ENCODE measurements at regions not wholly inside any gene's neighbourhood (a gene's known extent, or its start where the extent isn't known, plus 50 kb on each side); places are given as distances from the start of the nearest gene placed in this dataset.

GRCh38 chr14:86712176-86712575 is 1182.2 kb downstream of the FLRT2 start:
- TF ChIP-seq TCF7L2 (IDR thresholded peaks at IDR 0.05; ENCODE audit: low read depth, low read length) (no peak), POLR2AphosphoS5 (IDR thresholded peaks at IDR 0.05; ENCODE audit: low read depth, low read length) (no peak)
- CTCF ChIA-PET: no interaction called here
- no TSS peak for BruUV-seq (replicated peaks)
- no peaks in the 10 kb centered on the region for H3K9me3 ChIP-seq (ENCODE audit: control insufficient read depth, insufficient read depth, low read depth, low read length)
- intact Hi-C loops (cut with micrococcal nuclease; ENCODE audit: unreplicated experiment) (no loop called here), in situ Hi-C loops (cut with HindIII; ENCODE audit: low pct_unique_long_range_greater_than_20kb, low sequenced_read_pairs) (no loop called here)
- H3K27ac ChIP-seq (ENCODE audit: low read length): no peak overlapping the region
- H3K27me3 ChIP-seq (ENCODE audit: control insufficient read depth, insufficient read depth, low read length): no peaks in the 10 kb centered on the region
- DNase-seq (ENCODE audit: low read depth, low spot score): no peak
- ATAC-seq: no peak
- H3K4me1 ChIP-seq (ENCODE audit: control insufficient read depth, insufficient read depth, low read length): no peaks in the 10 kb centered on the region
- POLR2A ChIA-PET: no interaction called here
- no peak overlapping the region for H3K4me3 ChIP-seq (ENCODE audit: low read depth in 2 of 2, low read length in 2 of 2)
- H3K36me3 ChIP-seq (ENCODE audit: control insufficient read depth, insufficient read depth, low read length): no peaks in the 10 kb centered on the region

DNA sequence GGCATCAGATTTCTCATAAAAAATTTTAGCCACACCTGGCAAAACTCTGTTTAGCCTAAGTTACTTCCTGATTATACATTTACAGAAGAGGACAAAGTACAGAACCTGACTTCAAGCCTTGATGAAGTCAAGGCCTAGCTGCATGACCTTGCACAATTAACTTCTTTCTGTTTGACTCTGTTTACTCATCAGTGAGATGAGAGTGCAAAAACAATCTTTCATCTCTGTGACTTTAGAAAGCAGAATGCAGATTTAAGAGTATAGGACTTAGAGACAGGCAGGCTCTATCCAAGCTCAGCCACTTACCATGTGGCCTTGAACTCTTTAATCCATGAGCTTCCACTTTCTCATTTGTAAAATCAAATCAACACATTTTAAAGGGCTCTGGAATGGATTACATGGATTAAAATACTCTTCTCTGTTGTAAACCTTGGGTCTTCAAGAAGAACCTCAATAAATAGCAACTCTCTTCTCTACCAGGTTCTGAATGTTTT is 1178.9 kb downstream of the FLRT2 start:
- DNase-seq (ENCODE audit: low read depth, low spot score): no peak
- intact Hi-C loops (cut with micrococcal nuclease; ENCODE audit: unreplicated experiment) (no loop called here), in situ Hi-C loops (cut with HindIII; ENCODE audit: low pct_unique_long_range_greater_than_20kb, low sequenced_read_pairs) (no loop called here)
- no peak overlapping the region for H3K4me3 ChIP-seq (ENCODE audit: low read depth in 2 of 2, low read length in 2 of 2)
- H3K9me3 ChIP-seq (ENCODE audit: control insufficient read depth, insufficient read depth, low read depth, low read length): no peaks in the 10 kb centered on the region
- H3K27ac ChIP-seq (ENCODE audit: low read length): no peak overlapping the region
- CTCF ChIA-PET: no interaction called here
- no peaks in the 10 kb centered on the region for H3K4me1 ChIP-seq (ENCODE audit: control insufficient read depth, insufficient read depth, low read length)
- no TSS peak for BruUV-seq (replicated peaks)
- TF ChIP-seq SIN3A (IDR thresholded peaks at IDR 0.05; ENCODE audit: borderline replicate concordance, insufficient read depth, low read depth, low read length): no peak
- no peak for TF ChIP-seq POLR2AphosphoS5 (IDR thresholded peaks at IDR 0.05; ENCODE audit: low read depth, low read length)
- TF ChIP-seq REST (IDR thresholded peaks at IDR 0.05; ENCODE audit: insufficient read depth in 1 of 2, low read depth in 2 of 2, low read length in 1 of 2): no peak
- no peak for TF ChIP-seq TCF7L2 (IDR thresholded peaks at IDR 0.05; ENCODE audit: low read depth, low read length)
- TF ChIP-seq, protein P1, sequence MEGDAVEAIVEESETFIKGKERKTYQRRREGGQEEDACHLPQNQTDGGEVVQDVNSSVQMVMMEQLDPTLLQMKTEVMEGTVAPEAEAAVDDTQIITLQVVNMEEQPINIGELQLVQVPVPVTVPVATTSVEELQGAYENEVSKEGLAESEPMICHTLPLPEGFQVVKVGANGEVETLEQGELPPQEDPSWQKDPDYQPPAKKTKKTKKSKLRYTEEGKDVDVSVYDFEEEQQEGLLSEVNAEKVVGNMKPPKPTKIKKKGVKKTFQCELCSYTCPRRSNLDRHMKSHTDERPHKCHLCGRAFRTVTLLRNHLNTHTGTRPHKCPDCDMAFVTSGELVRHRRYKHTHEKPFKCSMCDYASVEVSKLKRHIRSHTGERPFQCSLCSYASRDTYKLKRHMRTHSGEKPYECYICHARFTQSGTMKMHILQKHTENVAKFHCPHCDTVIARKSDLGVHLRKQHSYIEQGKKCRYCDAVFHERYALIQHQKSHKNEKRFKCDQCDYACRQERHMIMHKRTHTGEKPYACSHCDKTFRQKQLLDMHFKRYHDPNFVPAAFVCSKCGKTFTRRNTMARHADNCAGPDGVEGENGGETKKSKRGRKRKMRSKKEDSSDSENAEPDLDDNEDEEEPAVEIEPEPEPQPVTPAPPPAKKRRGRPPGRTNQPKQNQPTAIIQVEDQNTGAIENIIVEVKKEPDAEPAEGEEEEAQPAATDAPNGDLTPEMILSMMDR (IDR thresholded peaks at IDR 0.05): no peak
- no peaks in the 10 kb centered on the region for H3K27me3 ChIP-seq (ENCODE audit: control insufficient read depth, insufficient read depth, low read length)
- ATAC-seq: no peak
- POLR2A ChIA-PET: no interaction called here
- H3K36me3 ChIP-seq (ENCODE audit: control insufficient read depth, insufficient read depth, low read length): no peaks in the 10 kb centered on the region

GRCh38 chr14:86707071-86707470 is 1177.1 kb downstream of the FLRT2 start:
- Histone ChIP-seq H3K36me3 (ENCODE audit: control insufficient read depth, insufficient read depth, low read length) (no peaks in the 10 kb centered on the region; the same call in 1 of the 2 replicates), H3K9me3 (ENCODE audit: control insufficient read depth, insufficient read depth, low read depth, low read length) (no peaks in the 10 kb centered on the region), H3K4me1 (ENCODE audit: control insufficient read depth, insufficient read depth, low read length) (no peaks in the 10 kb centered on the region), H3K4me3 (ENCODE audit: low read depth in 2 of 2, low read length in 2 of 2) (no peak overlapping the region), H3K27ac (ENCODE audit: low read length) (no peak overlapping the region), H3K27me3 (ENCODE audit: control insufficient read depth, insufficient read depth, low read length) (no peaks in the 10 kb centered on the region)
- intact Hi-C loops (cut with micrococcal nuclease; ENCODE audit: unreplicated experiment): no loop called here
- in situ Hi-C loops (cut with HindIII; ENCODE audit: low pct_unique_long_range_greater_than_20kb, low sequenced_read_pairs): no loop called here
- BruUV-seq (replicated peaks): no TSS peak
- TF ChIP-seq SIN3A (IDR thresholded peaks at IDR 0.05; ENCODE audit: borderline replicate concordance, insufficient read depth, low read depth, low read length) (no peak), REST (IDR thresholded peaks at IDR 0.05; ENCODE audit: insufficient read depth in 1 of 2, low read depth in 2 of 2, low read length in 1 of 2) (no peak), POLR2AphosphoS5 (IDR thresholded peaks at IDR 0.05; ENCODE audit: low read depth, low read length) (no peak)
- TF ChIP-seq, protein P1 (IDR thresholded peaks at IDR 0.05): no peak
- ATAC-seq: no peak
- ChIA-PET POLR2A (no interaction called here), CTCF (no interaction called here)
- no peak for DNase-seq (ENCODE audit: low read depth, low spot score)

Data from Panc1 (cell line).